ENCODE measurements at regions not wholly inside any gene's neighbourhood (a gene's known extent, or its start where the extent isn't known, plus 50 kb on each side); places are given as distances from the start of the nearest gene placed in this dataset.

DNA sequence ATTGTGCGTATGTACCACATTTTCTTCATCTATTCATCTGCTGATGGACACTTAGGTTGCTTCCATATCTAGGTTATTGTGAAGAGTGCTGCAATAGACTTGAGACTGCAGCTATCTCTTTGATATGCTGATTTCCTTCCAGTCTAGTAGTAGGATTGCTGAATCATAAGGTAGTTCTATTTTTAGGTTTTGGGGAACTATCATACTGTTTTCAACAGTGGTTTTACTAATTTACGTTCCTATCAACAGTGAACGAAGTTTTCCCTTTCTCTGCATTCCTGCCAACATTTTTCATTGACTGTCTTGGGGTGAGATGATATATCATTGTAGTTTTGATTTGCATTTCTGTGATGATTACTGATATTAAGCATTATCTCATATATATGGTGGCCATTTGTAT lies 482.2 kb downstream of the SLC16A7 start:
- TF ChIP-seq, protein P1, sequence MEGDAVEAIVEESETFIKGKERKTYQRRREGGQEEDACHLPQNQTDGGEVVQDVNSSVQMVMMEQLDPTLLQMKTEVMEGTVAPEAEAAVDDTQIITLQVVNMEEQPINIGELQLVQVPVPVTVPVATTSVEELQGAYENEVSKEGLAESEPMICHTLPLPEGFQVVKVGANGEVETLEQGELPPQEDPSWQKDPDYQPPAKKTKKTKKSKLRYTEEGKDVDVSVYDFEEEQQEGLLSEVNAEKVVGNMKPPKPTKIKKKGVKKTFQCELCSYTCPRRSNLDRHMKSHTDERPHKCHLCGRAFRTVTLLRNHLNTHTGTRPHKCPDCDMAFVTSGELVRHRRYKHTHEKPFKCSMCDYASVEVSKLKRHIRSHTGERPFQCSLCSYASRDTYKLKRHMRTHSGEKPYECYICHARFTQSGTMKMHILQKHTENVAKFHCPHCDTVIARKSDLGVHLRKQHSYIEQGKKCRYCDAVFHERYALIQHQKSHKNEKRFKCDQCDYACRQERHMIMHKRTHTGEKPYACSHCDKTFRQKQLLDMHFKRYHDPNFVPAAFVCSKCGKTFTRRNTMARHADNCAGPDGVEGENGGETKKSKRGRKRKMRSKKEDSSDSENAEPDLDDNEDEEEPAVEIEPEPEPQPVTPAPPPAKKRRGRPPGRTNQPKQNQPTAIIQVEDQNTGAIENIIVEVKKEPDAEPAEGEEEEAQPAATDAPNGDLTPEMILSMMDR (IDR thresholded peaks at IDR 0.05): no peak
- TF ChIP-seq POLR2A (IDR thresholded peaks at IDR 0.05): no peak
